GM12891 (cell line): ENCODE measurements at regions not wholly inside any gene's neighbourhood (a gene's known extent, or its start where the extent isn't known, plus 50 kb on each side); places are given as distances from the start of the nearest gene placed in this dataset.
"Not testable (repeated sequence)": the region's sequence is repeated elsewhere in the genome, so short reads cannot be mapped to it uniquely, and the experiment has no call there.

ENCODE experiments used
- DNase-seq: peaks from one replicate; pipeline ENCODE4 v3.0.0; 2011; ENCODE audit warnings: low spot score; ENCODE audit not compliant: insufficient read length
- FAIRE-seq: peaks from 2 replicates; lab custom pipeline; 2011; peaks lifted over from hg19 to GRCh38; lab: Jason Lieb, UNC
- PAX5 ChIP-seq: IDR thresholded peaks from 2 replicates; pipeline ENCODE4 v1.6.1; 2011; ENCODE audit warnings: low read length, moderate library complexity, mild to moderate bottlenecking; ENCODE audit not compliant: insufficient read depth, severe bottlenecking
- POLR2A ChIP-seq: IDR thresholded peaks from 2 replicates; pipeline ENCODE4 v1.6.1; 2011; ENCODE audit warnings: low read depth, low read length, control low read depth
- POLR2AphosphoS5 ChIP-seq: IDR thresholded peaks from 2 replicates; pipeline ENCODE4 v1.6.1; 2011; ENCODE audit warnings: low read depth, low read length, control low read depth
- POU2F2 ChIP-seq: IDR thresholded peaks from 2 replicates; pipeline ENCODE4 v1.6.1; 2011; ENCODE audit warnings: low read depth, mild to moderate bottlenecking, control low read depth, low read length, moderate library complexity
- SPI1 ChIP-seq: IDR thresholded peaks from 2 replicates; pipeline ENCODE4 v1.6.1; 2011; ENCODE audit warnings: low read depth, low read length, control low read depth
- TAF1 ChIP-seq: IDR thresholded peaks from 2 replicates; pipeline ENCODE4 v1.6.1; 2011; ENCODE audit warnings: low read depth, low read length, control low read depth

GRCh38 chr7:138195151-138195571, 118.9 kb downstream of the AKR1D1 start:
- FAIRE-seq: no peak
- DNase-seq: no peak
- no peak for TF ChIP-seq PAX5
- no peak for TF ChIP-seq POU2F2
- no peak for TF ChIP-seq SPI1
- TF ChIP-seq POLR2AphosphoS5: no peak
- no peak for TF ChIP-seq TAF1
- TF ChIP-seq POLR2A: no peak

DNA sequence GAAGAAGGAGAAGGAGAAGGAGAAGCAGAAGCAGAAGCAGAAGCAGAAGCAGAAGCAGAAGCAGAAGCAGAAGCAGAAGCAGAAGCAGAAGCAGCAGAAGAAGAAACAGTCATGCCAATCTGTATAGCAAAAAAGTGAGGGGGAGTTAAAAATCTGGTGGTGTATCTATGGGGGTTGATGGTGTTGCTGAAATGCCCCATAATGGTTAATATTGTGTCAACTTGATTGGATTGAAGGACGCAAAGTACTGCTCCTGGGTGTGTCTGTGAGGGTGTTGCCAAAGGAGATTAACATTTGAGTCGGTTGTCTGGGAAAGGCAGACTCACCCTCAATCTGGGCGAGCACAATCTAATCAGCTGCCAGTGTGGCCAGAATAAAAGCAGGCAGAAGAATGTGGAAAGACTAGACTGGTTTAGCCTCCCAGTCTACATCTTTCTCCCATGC, 120.3 kb downstream of the AKR1D1 start:
- not testable (repeated sequence) for DNase-seq, FAIRE-seq

DNA sequence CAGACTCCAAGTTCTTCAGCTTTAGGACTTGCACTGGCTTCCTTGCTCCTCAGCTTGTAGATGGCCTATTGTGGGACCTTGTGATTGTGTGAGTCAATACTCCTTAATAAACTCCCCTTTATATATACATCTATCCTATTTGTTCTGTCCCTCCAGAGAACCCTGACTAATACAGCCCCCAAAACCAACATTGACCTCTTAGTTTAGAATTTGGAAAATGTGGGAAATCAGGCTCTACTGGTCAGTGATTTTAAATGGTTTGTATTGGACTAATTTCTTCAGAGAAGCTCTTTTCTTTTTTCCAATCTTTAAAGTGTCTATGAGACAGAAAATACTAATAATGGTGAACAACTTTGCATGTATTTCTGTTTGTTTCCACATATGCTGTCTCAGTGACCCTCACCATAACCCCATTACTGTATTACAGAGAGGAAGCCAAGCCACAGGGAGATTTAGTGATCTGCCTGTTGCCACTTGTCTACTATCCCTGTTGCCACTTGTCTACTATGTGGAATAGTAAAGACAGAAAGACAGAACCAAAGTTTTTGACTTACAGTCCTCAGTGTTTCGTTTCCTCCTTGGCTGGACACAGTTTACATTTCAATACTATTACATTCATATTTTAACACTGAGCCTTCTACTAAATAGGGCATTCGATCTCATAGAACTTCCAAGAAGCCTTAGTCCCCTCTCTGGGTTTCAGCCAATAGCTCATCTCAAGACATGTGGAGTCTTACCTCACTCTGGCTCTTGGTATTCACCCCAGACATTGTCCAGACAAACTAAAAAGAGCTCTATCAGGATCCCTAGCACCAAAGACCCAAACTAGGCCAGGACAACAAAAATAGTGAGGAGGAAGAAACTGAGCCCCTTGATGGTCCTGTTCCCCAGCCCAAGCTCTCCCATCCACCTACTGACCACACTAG, 121.0 kb downstream of the AKR1D1 start:
- FAIRE-seq (no peak), DNase-seq (no peak)
- TF ChIP-seq POU2F2 (no peak), POLR2A (no peak), SPI1 (no peak), POLR2AphosphoS5 (no peak), TAF1 (no peak), PAX5 (no peak)

DNA sequence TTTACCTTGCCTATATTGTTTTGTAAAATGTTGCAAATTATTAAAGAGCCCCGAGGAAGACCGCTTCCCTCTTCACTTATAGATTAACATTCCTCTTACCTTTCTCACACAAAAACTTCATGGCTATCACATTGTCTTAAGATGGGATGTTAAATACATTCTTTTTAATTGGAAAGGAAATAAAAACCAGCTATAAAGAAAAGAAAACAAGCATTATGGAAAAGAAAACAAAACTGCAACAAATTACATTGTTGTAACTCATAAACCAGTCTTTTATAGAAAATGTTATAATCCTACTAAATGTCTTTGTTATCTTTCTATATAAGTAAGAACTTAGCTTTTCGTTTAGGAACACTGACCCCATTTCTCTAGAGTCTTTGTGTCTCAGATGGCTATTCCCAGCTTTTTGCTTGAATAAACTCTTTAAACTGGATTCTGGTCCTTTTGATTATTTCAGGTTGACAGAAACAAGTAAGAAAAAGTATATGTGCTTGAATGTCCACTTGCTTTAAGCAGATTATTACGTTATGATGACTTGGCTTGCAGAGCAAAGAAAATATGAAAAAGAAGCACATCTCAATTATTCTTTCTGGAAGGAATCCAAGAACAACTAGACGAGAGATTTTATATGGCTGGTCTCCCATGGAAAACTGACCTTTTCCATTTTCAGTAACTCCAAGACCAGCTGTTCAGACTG, 128.2 kb downstream of the AKR1D1 start:
- DNase-seq (no peak), FAIRE-seq (no peak)
- TF ChIP-seq POU2F2: no peak
- no peak for TF ChIP-seq SPI1
- no peak for TF ChIP-seq PAX5
- TF ChIP-seq POLR2AphosphoS5: no peak
- TF ChIP-seq POLR2A: no peak
- no peak for TF ChIP-seq TAF1

DNA sequence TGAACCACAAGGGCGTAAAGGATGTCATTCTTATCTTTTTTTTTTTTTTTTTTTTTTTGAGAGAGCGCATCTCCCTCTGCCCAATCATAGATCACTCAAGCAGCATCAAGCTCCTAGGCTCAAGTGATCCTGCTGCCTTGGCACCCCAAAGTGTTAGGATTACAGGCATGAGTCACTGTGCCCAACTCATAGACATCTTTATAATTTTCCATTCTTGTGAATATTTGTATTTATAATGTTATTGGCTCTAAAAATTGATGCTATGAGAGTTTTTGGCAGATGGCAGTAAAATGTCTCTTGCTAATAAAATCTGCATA, 128.7 kb downstream of the AKR1D1 start:
- DNase-seq: no peak
- TF ChIP-seq SPI1: no peak
- TF ChIP-seq PAX5: no peak
- TF ChIP-seq TAF1: no peak
- no peak for TF ChIP-seq POU2F2
- TF ChIP-seq POLR2AphosphoS5: no peak
- TF ChIP-seq POLR2A: no peak
- no peak for FAIRE-seq

DNA sequence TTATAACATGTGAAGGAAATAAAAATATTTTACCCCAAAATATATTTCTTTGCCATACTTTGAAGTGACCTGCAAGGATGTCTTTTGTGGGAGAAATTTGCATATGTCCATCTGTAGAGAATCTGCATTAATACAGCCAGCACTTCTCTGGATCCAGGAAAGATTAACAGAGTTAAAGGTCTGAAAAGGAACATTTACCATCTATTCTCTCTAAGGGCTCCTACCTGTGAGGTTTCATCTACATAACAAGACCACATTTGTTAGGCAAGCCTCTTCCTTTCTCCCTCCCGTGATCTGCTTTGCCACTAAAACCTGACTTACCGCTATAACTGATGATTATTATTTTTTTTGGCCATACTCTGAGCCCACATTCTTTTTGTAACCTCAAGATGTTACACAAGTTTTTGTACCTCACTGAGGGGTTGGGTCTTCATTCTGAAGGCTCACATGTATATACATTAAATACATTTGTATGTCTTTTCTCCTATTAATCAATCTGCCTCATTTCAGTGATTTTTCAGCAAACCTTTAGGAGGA, 129.4 kb downstream of the AKR1D1 start:
- FAIRE-seq: no peak
- TF ChIP-seq POLR2AphosphoS5 (no peak), POU2F2 (no peak)
- DNase-seq: no peak

GRCh38 chr7:138207555-138207971, 131.3 kb downstream of the AKR1D1 start:
- DNase-seq (no peak), FAIRE-seq (no peak)
- TF ChIP-seq SPI1: no peak

- FAIRE-seq: no peak
- DNase-seq: no peak
- TF ChIP-seq TAF1: no peak
- peak; percentile 44 for TF ChIP-seq SPI1
These were observed 131.9 kb downstream of the AKR1D1 start for GRCh38 chr7:138208142-138208570.

GRCh38 chr7:138208864-138209263, 132.6 kb downstream of the AKR1D1 start:
- DNase-seq: no peak
- TF ChIP-seq TAF1: no peak
- no peak for TF ChIP-seq POU2F2
- TF ChIP-seq PAX5: no peak
- no peak for TF ChIP-seq POLR2AphosphoS5
- no peak for TF ChIP-seq SPI1
- no peak for TF ChIP-seq POLR2A
- no peak for FAIRE-seq

DNA sequence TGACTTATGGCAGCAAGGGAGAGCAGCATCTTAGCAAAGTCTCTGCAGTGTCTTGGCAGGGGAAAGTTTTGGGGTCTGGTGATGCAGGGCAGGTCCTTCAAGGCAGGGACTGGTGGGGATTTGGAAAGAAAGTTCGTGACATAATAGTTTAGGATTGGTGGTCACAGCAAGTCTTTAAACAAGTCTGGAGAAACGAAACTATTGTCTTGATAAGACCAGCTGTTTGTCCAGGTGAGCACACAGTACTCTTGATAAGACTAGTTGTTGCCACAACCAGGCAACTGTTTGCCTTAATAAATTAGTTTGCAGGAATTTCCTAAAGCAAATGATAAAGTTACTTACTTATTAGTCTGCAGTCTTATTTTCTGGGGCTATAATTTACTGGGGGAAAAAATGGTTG, 136.1 kb downstream of the AKR1D1 start:
- no peak for FAIRE-seq

DNA sequence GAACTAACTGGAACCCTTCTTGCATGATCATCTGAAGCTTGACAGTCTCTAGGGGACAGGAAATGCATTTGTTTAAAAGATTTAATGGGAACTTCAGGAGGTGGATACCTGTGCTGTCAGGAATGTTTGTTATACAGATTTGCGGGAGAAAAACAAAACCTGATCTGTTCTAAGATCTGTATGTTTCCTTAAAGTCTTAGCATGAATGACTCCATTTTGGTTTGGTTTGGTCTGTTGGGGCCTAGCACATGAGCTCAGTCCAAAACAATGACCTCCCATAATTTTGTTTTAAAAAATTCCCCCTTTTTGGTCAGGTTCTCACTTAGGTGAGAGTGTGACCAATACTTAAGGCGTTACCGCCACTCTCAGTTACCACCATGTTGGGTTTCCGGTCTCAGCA, 138.7 kb downstream of the AKR1D1 start:
- no peak for DNase-seq
- no peak for FAIRE-seq
- TF ChIP-seq PAX5 (no peak), POLR2AphosphoS5 (no peak), TAF1 (no peak), POU2F2 (no peak), POLR2A (no peak), SPI1 (no peak)

More for the DNA sequence above, 136.1 kb downstream of the AKR1D1 start:
- TF ChIP-seq PAX5 (no peak), POLR2A (no peak), SPI1 (no peak), POU2F2 (no peak)
- DNase-seq: no peak

DNA sequence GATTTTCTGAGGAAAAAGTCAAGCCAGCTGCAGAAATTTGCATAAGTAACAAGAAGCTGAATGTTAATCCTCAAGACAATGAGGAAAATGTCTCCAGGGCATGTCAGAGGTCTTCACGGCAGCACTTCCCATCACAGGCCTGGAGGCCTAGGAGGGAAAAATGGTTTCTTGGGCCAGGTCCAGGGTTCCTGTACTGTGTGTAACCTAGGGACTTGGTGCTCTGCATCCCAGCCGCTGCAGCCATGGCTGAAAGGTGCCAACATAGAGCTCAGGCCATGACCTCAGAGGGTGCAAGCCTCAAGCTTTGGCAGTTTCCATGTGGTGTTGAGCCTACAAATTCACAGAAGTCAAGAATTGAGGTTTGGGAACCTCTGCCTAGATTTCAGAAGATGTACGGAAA, 144.1 kb downstream of the AKR1D1 start:
- DNase-seq, FAIRE-seq: not testable (repeated sequence)

DNA sequence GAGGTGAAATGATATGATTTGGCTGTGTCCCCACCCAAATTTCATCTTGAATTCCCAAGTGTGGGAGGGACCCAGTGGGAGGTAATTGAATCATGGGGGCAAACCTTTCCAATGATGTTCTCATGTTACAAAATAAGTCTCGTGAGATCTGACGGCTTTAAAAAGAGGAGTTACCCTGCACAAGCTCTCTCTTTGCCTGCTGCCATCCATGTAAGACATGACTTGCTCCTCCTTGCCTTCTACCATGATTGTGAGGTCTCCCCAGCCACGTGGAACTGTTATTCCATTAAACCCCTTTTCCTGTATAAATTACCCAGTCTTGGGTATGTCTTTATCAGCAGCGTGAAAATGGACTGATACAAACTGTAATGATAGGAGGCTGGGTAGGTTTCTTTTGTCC, 145.1 kb downstream of the AKR1D1 start:
- DNase-seq, FAIRE-seq: not testable (repeated sequence)
